Activated CD4-positive, alpha-beta memory T cell treated with anti-CD3 and anti-CD28 coated beads for 36 hours (primary cell): ENCODE measurements at regions not wholly inside any gene's neighbourhood (a gene's known extent, or its start where the extent isn't known, plus 50 kb on each side); places are given as distances from the start of the nearest gene placed in this dataset.

Experiments used
- CTCF ChIA-PET: fragments of 350-600 bp; sonication (Branson Sonifier 250); formaldehyde crosslinking; loops from one replicate; lab custom pipeline; 2021; ENCODE audit warnings: antibody characterized with exemption, inconsistent platforms; lab: Charles Lee
- POLR2A ChIA-PET: fragments of 350-600 bp; sonication (Branson Sonifier 250); formaldehyde crosslinking; loops from one replicate; lab custom pipeline; 2021; ENCODE audit warnings: antibody characterized with exemption; lab: Charles Lee
- DNase-seq: peaks from one replicate; pipeline ENCODE4 v3.0.0-alpha.2; 2020
- H3K27ac Mint-ChIP-seq: one replicate; pipeline ENCODE4 v1.8.0; 2021; ENCODE audit warnings: mixed read lengths
- H3K27me3 Mint-ChIP-seq: one replicate; pipeline ENCODE4 v1.8.0; 2021; ENCODE audit warnings: mixed read lengths
- H3K36me3 Mint-ChIP-seq: one replicate; pipeline ENCODE4 v1.8.0; 2021; ENCODE audit warnings: mixed read lengths
- H3K4me1 Mint-ChIP-seq: one replicate; pipeline ENCODE4 v1.8.0; 2021; ENCODE audit warnings: low read depth, mixed read lengths
- H3K4me3 Mint-ChIP-seq: one replicate; pipeline ENCODE4 v1.8.0; 2021; ENCODE audit warnings: mild to moderate bottlenecking, mixed read lengths
- H3K9me3 Mint-ChIP-seq: one replicate; pipeline ENCODE4 v1.8.0; 2021; ENCODE audit warnings: mixed read lengths
- intact Hi-C: fragments of 100-400 bp; cut with micrococcal nuclease; formaldehyde crosslinking; loops from one replicate; pipeline ENCODE4 v1.15.1; 2023

DNA sequence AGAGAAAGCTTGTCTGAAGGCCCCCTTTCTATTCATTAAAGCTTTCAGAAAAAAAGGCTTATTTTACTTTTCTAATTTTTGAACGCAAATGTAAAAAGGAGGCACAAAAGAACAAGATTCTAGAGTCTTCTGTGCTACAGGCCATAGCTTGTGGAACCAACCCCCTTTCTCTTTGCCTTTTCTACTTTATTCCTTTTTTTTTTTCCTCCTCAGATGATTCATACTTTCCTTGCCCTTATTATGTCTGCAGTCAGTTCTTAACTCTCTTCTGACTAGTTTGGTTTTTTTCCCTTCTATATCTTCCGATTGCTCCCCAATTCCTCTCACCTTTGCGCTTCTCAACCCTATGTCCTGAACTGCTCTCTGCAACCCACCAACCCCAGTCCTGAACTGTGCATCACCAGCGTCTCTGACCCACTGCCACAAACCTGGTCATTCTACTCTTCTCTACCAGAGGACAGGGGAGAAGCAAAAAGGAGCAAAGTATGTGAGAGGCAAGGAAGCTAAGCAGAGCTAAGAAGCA is 56.9 kb upstream of the WIPF1 start:
- POLR2A ChIA-PET, result interaction anchor here (0.6 kb wide), 1 partner anchor 27 kb away, joined by 3 read pairs; no protein-coding TSS in a partner anchor
- DNase-seq, result no peak
- no peak overlapping the region for H3K27ac Mint-ChIP-seq
- CTCF ChIA-PET, result interaction anchor here (0.6 kb wide), 1 partner anchor 243 kb away, joined by 3 read pairs; no protein-coding TSS in a partner anchor
- H3K4me1 Mint-ChIP-seq, result peaks cover 24% of the 10 kb centered on the region
- H3K9me3 Mint-ChIP-seq, result peaks cover 19% of the 10 kb centered on the region
- no peak overlapping the region for H3K4me3 Mint-ChIP-seq
- peaks cover 17% of the 10 kb centered on the region for H3K36me3 Mint-ChIP-seq
- no peaks in the 10 kb centered on the region for H3K27me3 Mint-ChIP-seq
- intact Hi-C loops, result no loop called here

DNA sequence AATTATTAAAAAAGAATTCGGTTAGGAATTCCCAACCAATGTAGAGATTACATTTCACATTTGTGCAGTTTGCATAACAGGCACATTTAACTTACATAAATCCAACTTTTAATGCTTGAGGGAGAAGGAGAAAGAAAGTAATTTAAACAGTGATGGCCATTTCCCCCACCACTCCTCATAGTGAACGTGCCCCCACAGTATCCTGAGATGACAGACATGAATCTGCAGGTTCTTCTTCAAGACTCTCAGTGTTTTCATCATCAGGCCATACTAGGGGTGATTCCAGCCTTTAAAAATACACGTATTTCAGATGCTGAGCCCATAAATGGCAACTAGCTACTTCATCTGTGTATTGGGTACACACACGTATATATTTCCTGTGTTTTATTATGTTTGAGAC is 51.3 kb upstream of the WIPF1 start:
- peaks cover 15% of the 10 kb centered on the region for H3K9me3 Mint-ChIP-seq
- H3K27me3 Mint-ChIP-seq, result no peaks in the 10 kb centered on the region
- intact Hi-C loops, result no loop called here
- ChIA-PET POLR2A (no interaction called here), CTCF (no interaction called here)
- peaks cover 12% of the 10 kb centered on the region for H3K36me3 Mint-ChIP-seq
- no peak overlapping the region for H3K4me3 Mint-ChIP-seq
- no peak for DNase-seq
- H3K27ac Mint-ChIP-seq, result no peak overlapping the region
- peaks cover 12% of the 10 kb centered on the region for H3K4me1 Mint-ChIP-seq
